Neural cell (in vitro differentiated cells): ENCODE measurements at regions not wholly inside any gene's neighbourhood (a gene's known extent, or its start where the extent isn't known, plus 50 kb on each side); places are given as distances from the start of the nearest gene placed in this dataset.

Experiments used
- H2AFZ ChIP-seq: fragments of 200-600, 300-800 bp; sonication (generic), shearing (Covaris generic); 2 replicates; pipeline ENCODE4 v1.6.0; 2014; ENCODE audit warnings: low read depth, mild to moderate bottlenecking, antibody characterized with exemption, low read length, moderate library complexity
- H3F3A ChIP-seq: fragments of 200-600 bp; shearing (Covaris generic); 2 replicates; pipeline ENCODE4 v1.6.1; 2016; ENCODE audit warnings: mild to moderate bottlenecking, moderate library complexity, mixed read lengths, antibody characterized with exemption, low read length; ENCODE audit not compliant: insufficient read depth, poor library complexity, severe bottlenecking
- H3K27ac ChIP-seq: fragments of 200-600, 300-800 bp; sonication (generic), shearing (Covaris generic); 2 replicates; pipeline ENCODE4 v1.5.1; 2014; ENCODE audit warnings: mild to moderate bottlenecking, low read length, moderate library complexity
- H3K27me3 ChIP-seq: fragments of 300-800, 200-600 bp; sonication (generic), shearing (Covaris generic); 2 replicates; pipeline ENCODE4 v1.6.0; 2014; ENCODE audit warnings: mild to moderate bottlenecking, low read depth, low read length, moderate library complexity; ENCODE audit not compliant: insufficient read depth
- H3K36me3 ChIP-seq: fragments of 300-800, 200-600 bp; sonication (generic), shearing (Covaris generic); 2 replicates; pipeline ENCODE4 v1.5.1; 2014; ENCODE audit warnings: mild to moderate bottlenecking, antibody characterized with exemption, low read length, moderate library complexity; ENCODE audit not compliant: insufficient read depth
- H3K4me2 ChIP-seq: fragments of 300-800, 200-600 bp; sonication (generic), shearing (Covaris generic); 2 replicates; pipeline ENCODE4 v1.6.0; 2014; ENCODE audit warnings: mild to moderate bottlenecking, low read length
- H3K4me3 ChIP-seq: fragments of 300-800, 200-600 bp; sonication (generic), shearing (Covaris generic); 2 replicates; pipeline ENCODE4 v1.5.1; 2014; ENCODE audit warnings: mild to moderate bottlenecking, low read length, moderate library complexity
- H3K79me2 ChIP-seq: fragments of 200-600 bp; shearing (Covaris generic); replicated peaks from 2 replicates; pipeline ENCODE4 v1.6.0; 2014; ENCODE audit warnings: mild to moderate bottlenecking, low read length, moderate library complexity; ENCODE audit not compliant: insufficient read depth
- H3K9ac ChIP-seq: fragments of 300-800, 200-600 bp; sonication (generic), shearing (Covaris generic); 2 replicates; pipeline ENCODE4 v1.6.1; 2016; ENCODE audit warnings: mild to moderate bottlenecking, low read length, mixed read lengths
- H3K9me2 ChIP-seq: fragments of 200-600 bp; shearing (Covaris generic); 2 replicates; pipeline ENCODE4 v1.6.1; 2016; ENCODE audit warnings: mild to moderate bottlenecking, low read length, mixed read lengths; ENCODE audit not compliant: insufficient read depth
- H3K9me3 ChIP-seq: fragments of 200-600, 300-800 bp; sonication (generic), shearing (Covaris generic); 2 replicates; pipeline ENCODE4 v1.6.1; 2016; ENCODE audit warnings: mild to moderate bottlenecking, mixed run types, low read length, moderate library complexity, mixed read lengths
- H4K20me1 ChIP-seq: fragments of 200-600 bp; shearing (Covaris generic); 2 replicates; pipeline ENCODE4 v1.6.1; 2016; ENCODE audit warnings: mild to moderate bottlenecking, mixed run types; ENCODE audit not compliant: insufficient read depth
- EP300 ChIP-seq: fragments of 450-650 bp; conservative IDR thresholded peaks from 2 replicates; pipeline ENCODE4 v1.6.1; 2014; ENCODE audit warnings: antibody characterized with exemption, mild to moderate bottlenecking, moderate library complexity; ENCODE audit not compliant: poor library complexity, severe bottlenecking
- EZH2 ChIP-seq: fragments of 200-600, 300-800 bp; shearing (Covaris generic), sonication (generic); IDR thresholded peaks from 2 replicates; pipeline ENCODE4 v1.6.1; 2014; ENCODE audit warnings: antibody characterized with exemption, low read length, borderline replicate concordance, mild to moderate bottlenecking; ENCODE audit not compliant: insufficient read depth, poor library complexity, severe bottlenecking
- MXI1 ChIP-seq: fragments of 450-650 bp; conservative IDR thresholded peaks from 2 replicates; pipeline ENCODE4 v1.6.1; 2014; ENCODE audit warnings: antibody characterized with exemption, mild to moderate bottlenecking; ENCODE audit not compliant: poor library complexity, severe bottlenecking
- POLR2AphosphoS5 ChIP-seq: IDR thresholded peaks from 2 replicates; pipeline ENCODE4 v1.6.1; 2012
- RAD21 ChIP-seq: fragments of 450-650 bp; conservative IDR thresholded peaks from 2 replicates; pipeline ENCODE4 v1.6.1; 2014; ENCODE audit warnings: antibody characterized with exemption, mild to moderate bottlenecking, moderate library complexity
- SMC3 ChIP-seq: fragments of 450-650 bp; conservative IDR thresholded peaks from 2 replicates; pipeline ENCODE4 v1.6.1; 2014; ENCODE audit warnings: antibody characterized with exemption, mild to moderate bottlenecking, moderate library complexity; ENCODE audit not compliant: poor library complexity
- TAF1 ChIP-seq: IDR thresholded peaks from 2 replicates; pipeline ENCODE4 v1.6.1; 2012; ENCODE audit warnings: low read depth
- TF ChIP-seq, protein P1 (sequence below): IDR thresholded peaks from 2 replicates; pipeline ENCODE4 v1.6.1; 2012; ENCODE audit warnings: borderline replicate concordance
- TF ChIP-seq, protein P2 (sequence below): fragments of 450-650 bp; IDR thresholded peaks from 2 replicates; pipeline ENCODE4 v1.5.1; 2014; ENCODE audit warnings: antibody characterized with exemption, mild to moderate bottlenecking, moderate library complexity; ENCODE audit not compliant: poor library complexity, severe bottlenecking

- Histone ChIP-seq H3K27me3 (no peaks in the 10 kb centered on the region), H3K4me3 (no peak overlapping the region), H3K9ac (no peak overlapping the region), H3F3A (no peaks in the 10 kb centered on the region), H4K20me1 (no peaks in the 10 kb centered on the region), H3K9me2 (no peaks in the 10 kb centered on the region), H3K27ac (no peak overlapping the region), H3K79me2 (no peaks in the 10 kb centered on the region), H3K4me2 (no peak overlapping the region), H3K36me3 (no peaks in the 10 kb centered on the region), H3K9me3 (no peaks in the 10 kb centered on the region), H2AFZ (no peak overlapping the region)
- TF ChIP-seq MXI1 (no peak), TAF1 (no peak), POLR2AphosphoS5 (no peak)
- TF ChIP-seq, protein P1, sequence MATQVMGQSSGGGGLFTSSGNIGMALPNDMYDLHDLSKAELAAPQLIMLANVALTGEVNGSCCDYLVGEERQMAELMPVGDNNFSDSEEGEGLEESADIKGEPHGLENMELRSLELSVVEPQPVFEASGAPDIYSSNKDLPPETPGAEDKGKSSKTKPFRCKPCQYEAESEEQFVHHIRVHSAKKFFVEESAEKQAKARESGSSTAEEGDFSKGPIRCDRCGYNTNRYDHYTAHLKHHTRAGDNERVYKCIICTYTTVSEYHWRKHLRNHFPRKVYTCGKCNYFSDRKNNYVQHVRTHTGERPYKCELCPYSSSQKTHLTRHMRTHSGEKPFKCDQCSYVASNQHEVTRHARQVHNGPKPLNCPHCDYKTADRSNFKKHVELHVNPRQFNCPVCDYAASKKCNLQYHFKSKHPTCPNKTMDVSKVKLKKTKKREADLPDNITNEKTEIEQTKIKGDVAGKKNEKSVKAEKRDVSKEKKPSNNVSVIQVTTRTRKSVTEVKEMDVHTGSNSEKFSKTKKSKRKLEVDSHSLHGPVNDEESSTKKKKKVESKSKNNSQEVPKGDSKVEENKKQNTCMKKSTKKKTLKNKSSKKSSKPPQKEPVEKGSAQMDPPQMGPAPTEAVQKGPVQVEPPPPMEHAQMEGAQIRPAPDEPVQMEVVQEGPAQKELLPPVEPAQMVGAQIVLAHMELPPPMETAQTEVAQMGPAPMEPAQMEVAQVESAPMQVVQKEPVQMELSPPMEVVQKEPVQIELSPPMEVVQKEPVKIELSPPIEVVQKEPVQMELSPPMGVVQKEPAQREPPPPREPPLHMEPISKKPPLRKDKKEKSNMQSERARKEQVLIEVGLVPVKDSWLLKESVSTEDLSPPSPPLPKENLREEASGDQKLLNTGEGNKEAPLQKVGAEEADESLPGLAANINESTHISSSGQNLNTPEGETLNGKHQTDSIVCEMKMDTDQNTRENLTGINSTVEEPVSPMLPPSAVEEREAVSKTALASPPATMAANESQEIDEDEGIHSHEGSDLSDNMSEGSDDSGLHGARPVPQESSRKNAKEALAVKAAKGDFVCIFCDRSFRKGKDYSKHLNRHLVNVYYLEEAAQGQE = no peak
These were observed 565.8 kb upstream of the SPANXN1 start for GRCh38 chrX:144681501-144681900.

GRCh38 chrX:144683247-144683646 lies 564.1 kb upstream of the SPANXN1 start:
- no peaks in the 10 kb centered on the region for H3K9me2 ChIP-seq
- no peak overlapping the region for H3K9ac ChIP-seq
- no peaks in the 10 kb centered on the region for H3K27me3 ChIP-seq
- no peak overlapping the region for H3K4me2 ChIP-seq
- no peaks in the 10 kb centered on the region for H4K20me1 ChIP-seq
- TF ChIP-seq, protein P1 = no peak
- no peak for TF ChIP-seq EP300
- no peak for TF ChIP-seq EZH2
- no peak for TF ChIP-seq MXI1
- no peak for TF ChIP-seq TAF1
- no peak for TF ChIP-seq POLR2AphosphoS5
- no peak for TF ChIP-seq SMC3
- TF ChIP-seq, protein P2, sequence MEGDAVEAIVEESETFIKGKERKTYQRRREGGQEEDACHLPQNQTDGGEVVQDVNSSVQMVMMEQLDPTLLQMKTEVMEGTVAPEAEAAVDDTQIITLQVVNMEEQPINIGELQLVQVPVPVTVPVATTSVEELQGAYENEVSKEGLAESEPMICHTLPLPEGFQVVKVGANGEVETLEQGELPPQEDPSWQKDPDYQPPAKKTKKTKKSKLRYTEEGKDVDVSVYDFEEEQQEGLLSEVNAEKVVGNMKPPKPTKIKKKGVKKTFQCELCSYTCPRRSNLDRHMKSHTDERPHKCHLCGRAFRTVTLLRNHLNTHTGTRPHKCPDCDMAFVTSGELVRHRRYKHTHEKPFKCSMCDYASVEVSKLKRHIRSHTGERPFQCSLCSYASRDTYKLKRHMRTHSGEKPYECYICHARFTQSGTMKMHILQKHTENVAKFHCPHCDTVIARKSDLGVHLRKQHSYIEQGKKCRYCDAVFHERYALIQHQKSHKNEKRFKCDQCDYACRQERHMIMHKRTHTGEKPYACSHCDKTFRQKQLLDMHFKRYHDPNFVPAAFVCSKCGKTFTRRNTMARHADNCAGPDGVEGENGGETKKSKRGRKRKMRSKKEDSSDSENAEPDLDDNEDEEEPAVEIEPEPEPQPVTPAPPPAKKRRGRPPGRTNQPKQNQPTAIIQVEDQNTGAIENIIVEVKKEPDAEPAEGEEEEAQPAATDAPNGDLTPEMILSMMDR = no peak
- no peak for TF ChIP-seq RAD21
- H3K9me3 ChIP-seq = no peaks in the 10 kb centered on the region
- H2AFZ ChIP-seq = no peak overlapping the region
- no peaks in the 10 kb centered on the region for H3K36me3 ChIP-seq
- H3F3A ChIP-seq = no peaks in the 10 kb centered on the region
- no peak overlapping the region for H3K27ac ChIP-seq
- H3K4me3 ChIP-seq = no peak overlapping the region
- no peaks in the 10 kb centered on the region for H3K79me2 ChIP-seq
